Suppressor macrophage treated with lipopolysaccharide for 1 hour (primary cell): ENCODE measurements at regions not wholly inside any gene's neighbourhood (a gene's known extent, or its start where the extent isn't known, plus 50 kb on each side); places are given as distances from the start of the nearest gene placed in this dataset.

Source experiments
- DNase-seq, 3 donors: peaks; one replicate each; pipeline ENCODE4 v3.0.0-alpha.2; 2020 to 2022

DNA sequence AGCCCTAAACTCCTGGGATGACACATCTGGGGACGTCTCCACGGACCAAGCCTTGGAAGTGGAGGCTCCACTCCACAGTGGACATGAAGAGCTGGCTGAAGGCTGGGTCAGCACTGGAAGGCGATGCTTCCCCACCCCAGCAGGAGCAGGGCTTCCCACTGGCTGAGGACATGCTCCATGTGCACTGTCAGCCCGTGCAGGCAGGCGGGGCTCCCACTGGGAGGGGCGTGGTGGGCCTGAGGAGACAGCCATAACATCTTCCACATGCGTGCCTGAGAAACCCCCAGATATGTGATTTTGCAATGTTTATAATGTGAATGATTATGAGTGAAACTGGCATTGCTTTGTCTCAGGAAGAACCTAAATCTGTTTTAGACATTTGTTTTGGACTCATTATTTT, 231.3 kb downstream of the KLF13 start:
- no peak for DNase-seq

DNA sequence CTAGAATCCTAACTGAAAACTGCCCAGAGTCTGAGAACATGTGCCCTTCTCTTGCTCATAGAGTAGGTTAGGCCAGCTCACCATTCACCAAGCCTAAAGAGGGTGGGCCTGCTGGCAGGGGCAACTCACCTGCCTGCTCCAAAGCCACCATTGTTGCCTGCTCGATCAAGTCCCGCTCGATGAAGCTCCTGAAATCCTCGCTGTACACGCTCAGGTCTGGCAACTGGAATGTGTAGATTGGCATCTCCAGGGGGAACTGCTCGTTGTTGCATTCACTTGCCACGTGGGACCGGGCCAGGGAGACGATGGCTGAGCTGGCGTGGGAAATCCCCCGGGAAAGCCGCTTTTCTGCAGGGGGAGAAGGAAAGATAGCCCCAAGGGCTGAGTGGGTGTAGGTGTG, 232.2 kb downstream of the KLF13 start:
- DNase-seq = peak in 2 of 3 donors; percentile 2 to 8

DNA sequence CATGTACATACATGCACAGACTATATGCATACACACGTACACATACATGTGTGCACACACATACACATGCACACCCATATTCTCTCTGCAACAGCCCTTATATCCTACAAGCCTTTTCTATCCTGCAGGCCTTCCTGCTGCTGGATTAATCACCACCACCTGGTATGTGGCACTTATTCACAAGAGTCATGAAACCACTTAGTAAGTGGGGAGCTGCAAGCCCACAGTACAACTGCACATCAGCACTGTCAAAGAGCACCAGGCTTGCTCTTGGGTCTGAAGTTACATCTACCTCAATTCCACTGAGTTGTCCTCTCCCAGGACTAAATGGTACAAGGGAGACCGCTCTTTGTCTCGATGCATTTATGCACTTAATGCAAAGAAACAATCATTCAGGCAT, 233.2 kb downstream of the KLF13 start:
- DNase-seq = no peak

DNA sequence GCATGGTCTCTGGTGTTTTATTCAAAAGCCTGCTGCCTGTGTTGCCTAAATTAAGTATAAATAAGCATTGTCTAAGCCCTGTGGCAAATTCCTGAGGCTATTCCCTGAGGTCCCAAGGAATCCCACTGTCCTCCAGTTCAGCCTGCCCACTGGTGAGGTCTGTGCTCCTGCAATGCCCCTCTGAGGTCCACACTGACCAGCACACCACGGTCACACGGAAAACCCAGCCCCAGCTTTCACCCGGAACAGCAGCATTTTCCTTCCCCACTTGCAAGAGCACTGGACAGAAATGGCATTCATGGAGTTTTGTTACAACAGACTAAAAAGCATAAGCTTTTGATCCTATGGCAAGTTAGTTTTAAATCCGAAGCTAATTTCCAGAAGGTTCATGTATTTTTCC, 234.0 kb downstream of the KLF13 start:
- DNase-seq = no peak

DNA sequence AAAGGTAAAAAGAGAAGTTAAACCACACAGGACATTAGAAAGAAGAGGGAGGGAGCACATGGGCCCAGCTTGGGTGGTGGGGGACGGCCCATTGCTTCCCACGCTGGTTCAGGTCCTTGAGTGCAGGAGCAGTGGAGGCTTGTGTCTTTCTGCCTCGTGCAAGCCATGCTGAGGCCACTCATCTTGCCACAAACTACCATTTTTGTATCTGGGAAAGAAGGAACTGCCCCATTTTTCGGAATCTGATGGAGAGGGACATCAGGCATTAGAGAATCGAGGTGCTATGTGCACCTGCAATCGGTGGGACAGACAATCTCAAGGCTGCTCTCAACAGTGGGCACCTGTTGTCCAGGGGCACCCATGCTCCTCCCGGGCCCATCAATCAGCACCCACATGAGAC, 234.5 kb downstream of the KLF13 start:
- no peak for DNase-seq

DNA sequence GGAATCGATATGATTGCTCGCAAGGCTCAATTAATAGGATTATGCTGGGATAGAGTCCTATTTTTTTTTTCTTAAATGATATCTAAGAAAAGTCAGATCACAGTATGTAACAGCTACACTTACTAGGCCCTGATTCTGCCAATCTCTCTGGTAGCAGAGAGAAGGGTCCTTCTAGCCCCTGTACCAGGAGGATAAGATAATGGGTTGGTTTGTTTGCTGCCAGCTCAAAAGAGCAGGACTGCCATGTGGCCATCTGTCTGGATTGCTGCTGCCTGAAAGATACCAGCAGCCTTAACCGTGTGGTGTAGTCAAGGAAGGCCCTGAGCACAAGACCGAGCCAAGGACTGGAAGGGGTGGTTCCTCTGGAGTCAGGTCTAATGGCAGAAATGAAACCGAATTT, 236.4 kb downstream of the KLF13 start:
- DNase-seq = no peak

DNA sequence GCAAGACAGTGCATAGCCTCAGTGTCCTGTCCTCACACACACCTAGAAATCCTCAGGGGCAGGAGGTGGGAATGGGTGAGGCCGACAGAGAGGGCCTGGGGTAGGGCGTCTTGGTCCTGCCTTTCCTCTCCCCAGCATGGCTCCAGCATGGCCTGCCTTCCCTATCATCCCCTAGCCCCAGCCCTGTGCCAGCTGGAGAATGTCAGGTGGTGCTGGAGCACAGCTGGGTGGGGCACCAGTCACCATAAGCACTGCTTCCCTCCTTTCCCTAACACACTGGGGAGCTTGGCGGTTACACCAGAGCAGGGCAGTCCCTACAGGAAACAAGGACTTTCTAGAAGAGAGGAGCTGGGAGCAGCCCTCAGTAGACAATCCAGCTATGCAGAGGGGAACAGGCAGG, 236.8 kb downstream of the KLF13 start:
- DNase-seq = no peak

DNA sequence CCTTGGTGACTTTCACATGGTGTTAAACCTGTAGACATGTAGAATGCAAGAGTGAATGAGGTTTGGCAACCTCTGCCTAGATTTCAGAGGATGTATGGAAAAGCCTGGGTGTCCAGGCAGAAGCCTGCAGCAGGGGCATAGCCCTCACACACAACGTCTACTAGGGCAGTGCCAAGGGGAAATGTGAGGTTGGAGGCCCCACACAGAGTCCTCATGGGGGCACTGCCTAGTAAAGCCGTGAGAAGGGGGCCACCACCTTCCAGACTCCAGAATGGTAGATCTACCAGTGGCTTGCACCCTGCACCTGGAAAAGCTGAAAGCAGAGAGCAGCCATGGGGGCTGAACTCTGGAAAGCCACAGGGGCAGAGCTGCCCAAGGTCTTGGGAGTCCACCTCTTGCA, 241.2 kb downstream of the KLF13 start:
- no peak for DNase-seq

DNA sequence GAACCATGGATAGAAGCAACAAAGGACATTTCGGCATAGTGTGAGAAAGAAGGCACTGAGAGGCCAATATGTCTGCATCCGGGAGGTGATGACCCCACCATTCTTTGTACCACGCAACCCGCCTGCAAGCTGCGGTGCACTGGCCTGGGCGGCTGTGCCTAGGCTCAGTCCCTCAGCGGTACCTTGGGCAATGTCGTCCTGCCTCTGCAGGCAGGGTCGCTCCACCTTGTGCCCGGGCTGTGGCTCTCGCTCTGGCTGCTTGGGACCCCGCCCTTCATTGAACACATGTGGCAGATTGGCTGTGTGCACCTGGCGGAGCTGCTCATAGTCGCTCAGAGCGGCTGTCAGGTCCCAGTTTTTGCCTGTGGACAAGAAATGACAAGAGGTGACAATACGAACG, 243.2 kb downstream of the KLF13 start:
- DNase-seq = no peak

DNA sequence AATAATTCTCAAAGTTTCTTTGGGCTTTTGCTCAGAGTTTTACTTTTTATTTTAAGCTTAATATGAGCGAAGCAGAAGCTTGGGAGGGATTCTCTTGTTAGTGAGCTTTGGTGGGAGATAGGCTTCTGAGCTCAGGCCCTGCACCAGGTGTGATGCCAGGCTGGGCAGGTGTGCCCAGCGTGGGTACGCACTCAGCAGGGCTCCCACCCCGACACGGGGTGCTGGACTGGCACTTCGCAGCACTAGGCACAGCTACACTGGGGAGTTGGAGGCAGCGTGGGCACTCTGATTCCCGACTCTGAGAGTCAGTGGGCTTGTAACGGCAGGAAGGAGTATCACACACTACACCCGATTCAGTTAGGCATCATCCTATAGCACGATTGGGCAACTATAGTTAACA, 244.0 kb downstream of the KLF13 start:
- DNase-seq = no peak

DNA sequence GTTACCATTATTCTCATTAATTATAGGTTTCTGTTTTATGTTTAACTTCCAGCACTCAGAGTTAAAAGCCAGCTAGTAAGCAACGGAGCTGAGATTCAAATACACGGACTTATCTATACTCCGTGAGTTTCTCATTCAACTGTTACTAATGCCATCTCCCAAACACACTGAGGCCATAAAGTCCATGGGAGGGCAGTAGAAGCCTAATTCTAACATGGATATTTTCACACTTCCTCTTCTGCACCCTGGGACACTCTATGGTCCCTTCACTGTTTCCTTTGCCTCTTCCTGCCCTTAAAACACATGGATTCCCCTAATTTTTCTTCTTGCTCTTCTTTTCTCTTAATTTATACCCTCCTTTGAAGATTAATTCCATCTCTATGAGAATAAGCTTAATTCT, 245.0 kb downstream of the KLF13 start:
- peak; percentile 32 to 55 (median 47) for DNase-seq

DNA sequence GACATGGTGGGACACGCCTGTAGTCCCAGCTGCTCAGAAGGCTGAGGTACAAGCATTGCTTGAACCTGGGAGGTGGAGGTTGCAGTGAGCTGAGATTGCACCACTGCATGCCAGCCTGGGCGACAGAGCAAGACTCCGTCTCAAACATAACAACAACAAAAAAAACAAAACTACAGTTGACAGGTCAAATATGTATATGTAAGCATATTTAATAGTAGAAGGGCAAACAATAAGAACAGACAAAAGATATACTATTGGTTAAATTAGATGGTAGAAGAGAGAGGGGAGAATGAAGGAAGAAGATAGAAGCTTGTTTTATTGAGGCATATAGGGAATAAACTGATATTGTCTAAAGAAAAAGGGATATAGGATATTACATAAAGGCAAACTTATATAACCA, 247.1 kb downstream of the KLF13 start:
- no peak for DNase-seq

DNA sequence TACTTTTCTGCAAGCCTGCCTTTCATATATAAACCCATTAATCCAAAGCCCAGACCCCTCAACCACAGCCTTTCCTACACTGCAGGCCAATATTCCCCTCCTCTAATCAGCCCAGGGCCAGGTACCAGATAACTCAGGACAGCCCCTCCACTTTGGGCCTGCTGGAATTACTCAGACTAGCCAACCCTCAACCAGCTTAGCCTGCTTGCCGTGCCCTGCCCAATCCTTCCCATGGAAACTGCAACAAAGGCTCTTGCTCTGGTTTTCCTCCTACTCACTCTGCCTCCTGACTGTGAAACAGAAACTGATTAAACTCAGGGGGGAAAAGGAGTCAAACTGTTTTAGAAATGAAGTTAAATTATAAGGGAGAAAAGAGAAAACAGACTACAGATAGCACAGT, 248.1 kb downstream of the KLF13 start:
- DNase-seq = peak in 2 of 3 donors; percentile 23 to 25

DNA sequence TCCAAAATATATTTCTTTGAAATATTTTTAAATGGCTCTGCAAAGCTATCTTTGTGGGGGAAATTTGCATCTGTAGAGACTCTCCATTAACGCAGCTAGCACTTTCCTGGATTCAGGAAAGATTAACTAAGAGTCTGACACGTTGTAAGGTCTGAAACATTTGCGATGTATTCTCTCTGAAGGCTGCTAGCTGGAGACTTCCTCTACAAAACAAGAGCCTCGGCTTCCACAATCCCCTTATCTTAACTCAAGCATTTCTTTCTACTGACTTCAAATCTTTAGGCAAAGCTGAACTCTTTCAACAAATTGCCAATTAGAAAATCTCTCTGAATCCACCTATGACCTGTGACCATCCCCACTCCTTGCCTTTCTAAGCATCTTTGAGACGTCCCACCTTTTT, 250.5 kb downstream of the KLF13 start:
- DNase-seq = no peak

DNA sequence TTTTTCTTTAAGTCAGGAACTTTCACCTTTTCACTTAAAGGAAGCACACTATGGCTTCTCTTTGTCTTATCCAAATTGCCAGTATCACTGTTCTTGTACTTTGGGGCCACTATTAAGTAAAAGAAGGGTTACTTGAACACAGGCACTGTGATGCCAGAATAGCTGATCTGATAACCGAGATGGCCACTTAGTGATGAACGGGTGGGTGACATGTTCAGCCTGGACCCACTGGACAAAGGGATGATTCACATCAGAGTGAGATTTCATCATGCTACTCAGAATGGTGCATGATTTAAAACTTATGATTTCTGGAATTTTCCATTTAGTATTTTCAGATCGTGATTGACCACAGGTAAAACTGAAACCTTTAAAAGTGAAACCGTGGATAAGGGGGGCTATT, 252.6 kb downstream of the KLF13 start:
- no peak for DNase-seq

DNA sequence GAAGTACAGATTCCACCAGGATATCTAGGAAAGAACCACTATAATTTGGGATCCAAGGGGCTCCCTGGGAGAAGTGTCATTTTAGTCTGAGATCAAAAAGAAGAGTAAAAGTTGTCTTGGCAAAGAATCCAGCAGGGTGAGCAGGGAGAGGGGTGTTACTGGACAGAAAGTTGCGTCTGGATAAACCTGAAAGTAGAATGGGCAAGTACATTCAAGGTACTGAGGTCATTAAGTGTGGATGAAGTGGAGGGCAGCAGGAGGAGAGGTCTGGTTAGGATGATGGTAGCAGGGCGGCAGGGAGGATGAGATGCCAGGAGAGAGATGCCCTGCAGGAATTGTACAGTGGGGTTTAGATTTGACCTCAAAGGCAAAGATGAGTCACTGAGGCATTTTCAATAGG, 253.3 kb downstream of the KLF13 start:
- DNase-seq = no peak

DNA sequence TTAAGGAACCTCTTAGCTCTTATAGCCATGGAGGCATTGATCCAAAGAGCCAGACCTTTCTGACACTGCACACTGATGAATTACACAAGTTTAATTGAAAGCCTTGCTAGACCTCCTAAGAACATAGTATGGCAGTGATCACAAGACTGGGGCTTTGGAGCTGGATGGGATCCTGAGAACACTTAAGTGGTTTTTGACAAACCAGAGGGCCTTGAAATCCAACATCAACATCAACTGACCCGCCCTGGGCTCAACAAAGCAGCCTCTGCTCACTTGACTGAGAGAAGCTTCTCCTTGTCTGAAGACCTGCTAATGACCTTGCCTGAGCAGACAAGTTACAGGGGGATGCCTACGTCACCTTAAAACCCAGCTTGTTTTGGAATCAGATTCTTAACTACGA, 257.6 kb downstream of the KLF13 start:
- DNase-seq = no peak

DNA sequence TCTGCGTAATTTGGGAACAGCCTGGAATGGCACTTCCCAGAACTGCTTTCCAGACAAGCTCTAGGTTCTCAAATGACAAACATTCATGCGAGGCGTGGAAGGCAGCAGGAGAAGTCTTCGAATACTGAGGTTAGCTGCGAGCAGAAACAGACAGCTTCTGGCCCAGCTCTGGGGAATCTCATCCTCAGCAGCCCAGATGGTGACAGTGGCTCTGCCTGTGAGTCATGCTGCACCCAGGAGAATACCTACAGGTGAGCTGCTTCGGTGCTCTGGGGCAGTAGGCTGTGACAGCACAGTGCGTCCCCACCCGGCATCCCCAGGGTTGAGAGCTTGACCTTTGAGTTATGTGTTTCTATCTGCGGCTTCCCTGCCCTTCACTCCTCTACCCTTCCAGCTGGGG, 258.6 kb downstream of the KLF13 start:
- no peak for DNase-seq

DNA sequence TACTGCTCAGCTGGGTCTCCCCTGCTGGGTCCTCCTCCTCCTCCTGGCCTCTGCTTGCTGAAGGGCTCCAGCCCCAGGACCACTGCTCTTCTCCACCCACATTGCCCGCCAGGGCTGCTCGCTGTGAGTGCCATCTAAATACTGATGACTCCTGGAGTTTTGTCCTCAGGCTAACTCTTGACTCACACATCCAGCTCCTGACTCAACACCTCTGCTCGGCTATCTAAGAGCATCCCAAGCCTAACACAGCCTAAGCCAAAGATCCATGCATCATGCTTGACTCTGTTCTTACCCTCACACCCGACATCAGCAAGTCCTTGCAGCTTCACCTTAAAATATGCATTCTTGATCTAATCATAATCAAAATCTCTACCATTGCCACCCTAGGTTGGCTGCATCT, 260.2 kb downstream of the KLF13 start:
- no peak for DNase-seq

DNA sequence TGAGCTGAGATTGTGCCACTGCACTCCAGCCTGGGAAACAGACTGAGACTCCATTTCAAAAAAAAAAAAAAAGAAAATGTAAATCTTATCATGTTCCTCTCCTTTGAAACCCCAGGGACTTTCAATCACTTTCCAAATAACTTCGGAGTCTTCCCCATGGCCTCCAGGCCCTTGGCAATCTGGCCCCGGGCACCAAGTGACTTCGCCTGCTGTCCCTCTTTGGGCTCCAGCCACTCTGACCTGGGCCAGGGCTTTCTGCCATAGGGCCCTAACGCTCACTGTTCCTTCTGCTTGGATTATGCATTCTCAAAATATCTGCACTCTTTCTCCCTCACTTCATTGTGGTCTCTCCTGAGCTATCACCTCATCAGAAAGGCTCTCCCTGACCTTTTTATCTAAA, 260.9 kb downstream of the KLF13 start:
- DNase-seq = no peak

DNA sequence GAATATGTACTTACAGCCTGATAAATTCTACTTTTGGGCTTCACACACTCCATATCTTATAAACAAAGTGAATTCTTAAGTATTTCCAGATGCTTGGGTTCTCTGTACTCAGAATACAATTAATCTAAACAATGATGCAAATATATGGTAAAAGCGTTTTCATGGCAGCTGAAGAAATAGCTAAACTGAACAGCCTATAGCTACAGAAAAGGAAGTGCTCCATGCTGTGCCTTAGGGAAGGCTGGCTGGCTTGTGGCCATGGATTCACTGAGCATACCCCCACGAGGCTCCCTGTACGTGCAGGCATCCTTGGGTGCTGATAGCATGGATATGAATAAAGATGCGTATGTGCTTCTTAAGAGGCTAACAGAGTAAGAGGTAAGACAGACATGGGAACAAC, 264.0 kb downstream of the KLF13 start:
- no peak for DNase-seq

DNA sequence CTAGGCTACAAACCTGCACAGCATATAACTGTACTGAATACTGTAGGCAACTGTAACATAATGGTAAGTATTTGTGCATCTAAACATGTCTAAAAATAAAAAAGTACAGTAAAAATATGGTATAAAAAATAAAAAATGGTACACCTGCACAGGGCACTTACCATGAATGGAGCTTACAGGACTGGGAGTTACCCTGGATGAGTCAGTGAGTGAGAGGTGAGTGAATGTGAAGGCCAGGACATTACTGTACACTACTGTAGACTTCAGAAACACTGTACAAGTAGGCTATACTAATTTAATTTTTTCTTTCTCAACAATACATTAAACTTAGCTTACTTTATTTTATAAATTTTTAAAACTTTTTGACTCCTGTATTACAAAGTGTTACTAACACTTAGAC, 265.3 kb downstream of the KLF13 start:
- DNase-seq = no peak

DNA sequence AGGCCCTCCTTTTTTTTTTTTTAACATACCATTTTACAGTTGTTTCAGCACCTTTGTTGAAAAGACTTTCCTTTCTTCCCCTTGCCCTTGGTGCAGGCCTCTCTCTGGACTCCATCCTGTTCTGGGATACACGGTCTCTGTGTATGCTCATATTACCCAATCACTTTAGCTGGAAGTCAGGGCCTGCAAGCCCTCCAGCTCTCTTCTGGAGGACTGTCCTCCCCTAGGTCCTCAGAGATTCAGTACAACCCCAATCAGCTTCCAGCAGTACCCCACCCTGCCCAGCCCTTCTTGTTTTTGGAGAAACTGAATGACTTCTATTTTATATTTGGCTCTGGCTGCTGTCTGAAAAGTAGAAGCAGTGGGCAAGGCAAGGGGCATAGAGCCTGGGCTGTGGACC, 270.8 kb downstream of the KLF13 start:
- DNase-seq = no peak

DNA sequence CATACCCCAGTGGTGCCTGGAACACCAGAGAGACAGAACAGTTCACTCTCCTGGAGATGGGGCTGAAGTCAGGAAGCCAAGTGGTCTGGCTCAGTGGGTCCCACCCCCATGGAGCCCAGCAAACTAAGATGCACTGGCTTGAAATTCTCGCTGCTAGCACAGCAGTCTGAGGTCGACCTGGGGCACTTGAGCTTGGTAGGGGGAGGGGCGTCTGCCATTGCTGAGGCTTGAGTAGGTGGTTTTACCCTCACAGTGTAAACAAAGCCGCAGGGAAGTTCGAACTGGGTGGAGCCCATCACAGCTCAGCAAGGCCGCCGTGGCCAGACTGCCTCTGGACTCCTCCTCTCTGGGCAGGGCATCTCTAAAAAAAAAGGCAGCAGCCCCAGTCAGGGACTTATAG, 272.0 kb downstream of the KLF13 start:
- no peak for DNase-seq

DNA sequence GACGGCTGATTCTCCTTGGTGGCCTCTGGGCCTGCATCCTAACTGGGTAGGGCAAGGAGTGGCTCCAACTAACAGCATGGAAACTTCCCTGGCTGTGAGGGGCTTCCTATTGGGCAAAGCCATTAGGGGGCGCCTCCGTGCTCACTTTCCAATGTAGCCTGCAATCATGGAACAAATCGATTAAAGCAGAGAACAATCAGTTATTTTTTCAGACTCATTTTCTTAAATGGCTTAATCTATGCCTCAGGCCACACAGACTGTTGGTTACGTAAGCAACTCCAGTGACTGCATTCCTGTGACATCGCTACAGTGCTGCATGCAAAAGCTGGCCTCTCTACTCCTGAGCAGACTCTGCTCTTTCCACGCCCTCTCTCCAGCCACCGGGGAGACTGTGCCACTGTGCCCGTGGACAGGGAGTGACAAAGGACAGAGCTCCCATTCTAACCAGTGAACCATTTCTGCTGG, 278.9 kb downstream of the KLF13 start:
- DNase-seq = no peak

DNA sequence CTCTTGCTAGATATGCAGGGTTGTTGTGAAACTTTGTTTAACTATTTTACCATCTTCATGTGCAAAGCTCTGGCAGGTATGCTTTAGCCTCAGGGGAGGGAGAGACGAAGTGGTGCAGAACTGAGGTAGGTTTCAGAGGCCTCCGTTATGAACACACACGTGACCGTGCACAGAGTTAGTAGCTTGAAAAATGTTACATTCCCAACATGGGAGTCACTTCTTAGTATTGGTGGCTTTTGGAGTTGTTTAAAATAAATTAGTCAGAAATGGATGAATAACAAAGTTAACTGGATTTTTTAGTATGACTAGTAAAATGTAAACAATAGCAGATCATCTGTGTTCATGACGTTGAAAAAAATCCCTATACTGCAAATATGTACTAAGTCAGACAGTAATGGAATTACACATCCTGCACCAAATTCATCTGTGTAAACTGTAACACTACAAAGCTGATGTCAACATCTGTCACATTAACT, 279.6 kb downstream of the KLF13 start:
- DNase-seq = no peak
